GM19238 (cell line): ENCODE measurements at regions not wholly inside any gene's neighbourhood (a gene's known extent, or its start where the extent isn't known, plus 50 kb on each side); places are given as distances from the start of the nearest gene placed in this dataset.

Experiments used
- DNase-seq: peaks from one replicate; pipeline ENCODE4 v3.0.0; 2011; ENCODE audit warnings: low spot score; ENCODE audit not compliant: insufficient read length

- no peak for DNase-seq
Measured at GRCh38 chr7:130960208-130960988, 226.4 kb upstream of the KLF14 start.

GRCh38 chr7:130961128-130961601 is 227.2 kb upstream of the KLF14 start:
- peak; percentile 22 for DNase-seq

GRCh38 chr7:130962109-130962508 is 228.1 kb upstream of the KLF14 start:
- no peak for DNase-seq

DNA sequence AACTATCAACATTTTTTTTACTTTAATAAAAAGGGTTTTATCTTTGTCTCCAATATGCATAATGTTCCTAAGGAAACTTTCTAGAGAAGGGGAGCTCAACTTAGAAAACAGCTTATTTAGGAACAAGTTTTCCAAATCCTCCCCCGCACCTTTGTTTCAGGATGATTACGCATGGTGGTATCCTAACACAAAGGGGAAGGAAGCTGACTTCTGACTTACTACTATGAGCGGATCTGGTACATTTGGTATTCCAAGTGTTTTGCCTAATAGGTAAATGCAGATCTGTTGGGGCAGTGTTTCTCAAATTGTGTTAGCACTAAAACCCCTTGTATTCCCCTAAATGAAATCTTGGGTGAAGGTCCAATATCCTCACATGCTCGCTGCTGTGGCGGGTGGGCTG is 229.3 kb upstream of the KLF14 start:
- DNase-seq, result no peak

- no peak for DNase-seq
Measured at GRCh38 chr7:130965515-130965914, 231.5 kb upstream of the KLF14 start.

- no peak for DNase-seq
Measured at GRCh38 chr7:130966246-130967009, 232.4 kb upstream of the KLF14 start.

DNA sequence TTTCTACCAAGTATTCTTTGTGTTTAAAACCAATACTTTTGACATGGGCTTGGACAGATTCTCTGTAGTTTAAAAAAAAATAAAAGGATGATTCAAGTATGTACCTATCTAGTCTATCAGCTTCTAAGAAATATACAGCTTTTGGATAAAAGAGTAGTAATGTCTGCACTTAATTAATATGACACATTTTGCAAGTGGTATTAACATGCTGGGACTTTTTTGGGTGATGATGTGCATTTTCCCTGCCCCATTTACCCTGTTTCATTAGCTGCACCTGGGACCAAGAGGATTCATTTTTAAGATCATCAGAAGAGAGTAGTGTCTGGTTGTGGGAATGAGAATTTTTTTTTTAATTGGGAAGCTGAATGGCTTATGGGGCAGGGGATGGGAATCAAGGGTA is 236.2 kb upstream of the KLF14 start:
- no peak for DNase-seq

- DNase-seq, result no peak
Measured at GRCh38 chr7:130970696-130971095, 236.7 kb upstream of the KLF14 start.

DNA sequence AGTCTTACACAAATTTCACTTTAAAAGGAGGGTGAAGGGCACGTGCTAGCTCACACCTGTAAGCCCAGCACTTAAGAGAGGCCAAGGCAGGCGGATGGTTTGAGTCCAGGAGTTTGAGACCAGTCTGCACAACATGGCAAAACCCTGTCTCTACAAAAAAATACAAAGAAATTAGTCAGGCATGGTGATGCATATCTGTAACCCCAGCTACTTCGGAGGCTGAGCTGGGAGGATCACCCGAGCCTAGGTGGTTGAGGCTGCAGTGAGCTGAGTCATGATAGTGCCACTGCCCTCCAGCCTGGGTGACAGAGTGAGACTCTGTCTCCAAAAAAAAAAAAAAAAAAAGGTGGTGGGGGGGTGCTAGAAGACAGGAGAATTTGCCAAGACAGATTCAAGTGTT is 237.3 kb upstream of the KLF14 start:
- DNase-seq, result no peak

DNA sequence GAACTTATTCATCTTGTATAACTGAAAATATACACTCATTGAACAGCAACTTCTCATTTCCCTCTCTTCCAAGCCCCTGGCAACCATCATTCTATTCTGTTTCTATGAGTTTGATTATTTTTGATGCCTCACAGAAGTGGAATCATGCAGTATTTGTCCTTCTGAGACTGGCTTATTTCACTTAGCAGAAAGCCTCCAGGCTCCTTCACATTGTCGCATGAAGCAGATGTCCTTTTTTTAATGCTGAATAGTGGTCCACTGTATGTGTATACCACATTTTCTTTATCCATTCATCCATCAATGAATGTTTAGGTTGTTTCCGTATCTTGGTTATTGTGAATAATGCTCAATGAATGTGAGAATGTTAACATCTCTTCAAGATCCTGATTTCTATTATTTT is 238.2 kb upstream of the KLF14 start:
- no peak for DNase-seq

DNA sequence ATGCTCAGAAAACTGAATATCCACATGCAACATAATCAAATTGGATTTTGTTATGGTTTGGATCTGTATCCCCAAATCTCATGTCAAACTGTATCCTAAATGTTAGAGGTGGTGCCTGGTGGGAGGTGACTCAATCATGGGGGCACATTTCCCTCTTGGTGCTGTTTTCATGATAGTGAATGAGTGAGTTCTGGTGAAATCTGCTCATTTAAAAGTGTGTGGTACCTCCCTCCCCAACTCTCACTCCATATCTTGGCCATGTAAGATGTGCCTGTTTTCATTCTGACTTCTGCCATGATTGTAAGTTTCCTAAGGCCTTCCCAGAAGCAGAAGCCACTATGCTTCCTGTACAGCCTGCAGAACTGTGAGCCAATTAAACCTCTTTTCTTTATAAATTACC is 239.6 kb upstream of the KLF14 start:
- no peak for DNase-seq

DNA sequence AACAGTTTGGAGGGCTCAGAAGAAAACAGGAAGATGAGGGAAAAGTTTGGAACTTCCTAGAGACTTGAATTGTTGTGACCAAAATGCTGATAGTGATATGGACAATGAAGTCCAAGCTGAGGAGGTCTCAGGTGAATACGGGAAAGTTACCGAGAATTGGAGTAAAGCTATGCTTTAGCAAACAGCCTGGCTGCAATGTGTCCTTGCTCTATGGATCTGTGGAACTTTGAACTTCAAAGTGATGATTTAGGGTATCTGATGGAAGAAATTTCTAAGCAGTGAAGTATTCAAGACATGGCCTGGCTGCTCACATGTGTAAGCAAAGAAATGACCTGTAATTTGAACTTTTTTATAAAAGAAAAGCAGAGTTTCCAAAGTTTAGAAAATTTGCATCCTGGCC is 240.2 kb upstream of the KLF14 start:
- no peak for DNase-seq

GRCh38 chr7:130974794-130975193 is 240.8 kb upstream of the KLF14 start:
- no peak for DNase-seq

- no peak for DNase-seq
Measured at GRCh38 chr7:130975731-130976130, 241.7 kb upstream of the KLF14 start.

GRCh38 chr7:130982160-130982638 is 248.2 kb upstream of the KLF14 start:
- DNase-seq, result no peak

- no peak for DNase-seq
Measured at GRCh38 chr7:130982651-130983050, 248.6 kb upstream of the KLF14 start.

- DNase-seq, result no peak
Measured at GRCh38 chr7:130985361-130985760, 251.4 kb upstream of the KLF14 start.

GRCh38 chr7:130986261-130986690 is 252.3 kb upstream of the KLF14 start:
- no peak for DNase-seq

- no peak for DNase-seq
Measured at GRCh38 chr7:130987092-130987491, 253.1 kb upstream of the KLF14 start.

- DNase-seq, result no peak
Measured at GRCh38 chr7:130988443-130988842, 254.4 kb upstream of the KLF14 start.

DNA sequence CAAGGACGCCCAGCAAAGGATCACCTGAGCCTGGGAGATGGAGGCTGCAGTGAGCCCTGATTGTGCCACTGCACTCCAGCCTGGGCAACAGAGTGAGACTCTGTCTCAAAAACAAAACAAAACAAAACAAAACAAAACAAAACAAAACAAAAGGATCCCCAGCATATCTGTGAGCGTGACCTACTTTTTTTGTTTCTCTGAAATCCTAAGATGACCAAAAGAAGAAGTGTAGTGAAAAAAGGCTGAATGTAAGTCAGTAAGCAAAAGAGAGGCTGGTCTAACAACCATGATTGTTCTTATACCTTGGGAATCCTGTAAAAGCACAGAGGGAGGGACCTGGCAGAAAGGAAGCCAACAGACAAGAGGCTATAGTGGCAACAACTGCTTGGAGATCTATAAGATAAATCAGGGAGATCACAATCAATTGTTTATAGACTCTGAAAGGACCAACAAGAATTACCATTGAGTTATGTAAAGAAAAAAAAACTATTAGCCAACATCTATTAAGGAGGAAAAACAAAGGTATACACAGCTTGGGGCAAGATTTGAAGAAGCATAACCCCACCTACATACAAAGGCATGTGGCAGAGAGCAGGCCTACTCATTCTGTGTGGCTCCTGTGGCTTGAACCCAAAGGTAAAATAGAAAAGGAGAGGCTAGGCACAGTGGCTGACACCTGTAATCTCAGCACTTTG is 255.2 kb upstream of the KLF14 start:
- DNase-seq, result no peak
